ENCODE measurements at regions not wholly inside any gene's neighbourhood (a gene's known extent, or its start where the extent isn't known, plus 50 kb on each side); places are given as distances from the start of the nearest gene placed in this dataset.

DNA sequence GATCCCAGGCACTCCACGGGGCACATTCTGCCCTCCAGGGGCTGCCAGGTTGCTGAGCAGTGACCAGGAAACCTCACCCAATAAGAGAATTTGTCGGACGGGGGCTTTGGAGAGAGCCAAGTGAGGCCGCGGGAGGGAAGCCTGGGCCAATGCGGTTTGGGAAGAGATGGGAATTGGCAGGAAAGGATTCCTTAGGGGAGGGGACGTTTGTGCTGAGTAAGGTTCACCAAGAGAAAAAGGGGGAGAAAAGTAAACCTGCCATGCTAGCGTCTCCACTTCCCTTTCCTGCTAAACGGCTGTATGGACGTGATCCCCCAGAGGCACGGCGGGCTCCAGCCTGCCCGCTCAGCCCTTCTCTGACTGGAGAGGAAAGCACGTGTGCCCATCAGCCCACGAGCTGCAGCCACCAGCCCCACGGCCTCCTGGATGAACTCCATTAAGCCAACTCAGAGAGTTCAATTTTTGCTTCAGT lies 194.4 kb upstream of the ID2 start:
- no peak overlapping the region for H3K27ac Mint-ChIP-seq (ENCODE audit: unreplicated experiment)

DNA sequence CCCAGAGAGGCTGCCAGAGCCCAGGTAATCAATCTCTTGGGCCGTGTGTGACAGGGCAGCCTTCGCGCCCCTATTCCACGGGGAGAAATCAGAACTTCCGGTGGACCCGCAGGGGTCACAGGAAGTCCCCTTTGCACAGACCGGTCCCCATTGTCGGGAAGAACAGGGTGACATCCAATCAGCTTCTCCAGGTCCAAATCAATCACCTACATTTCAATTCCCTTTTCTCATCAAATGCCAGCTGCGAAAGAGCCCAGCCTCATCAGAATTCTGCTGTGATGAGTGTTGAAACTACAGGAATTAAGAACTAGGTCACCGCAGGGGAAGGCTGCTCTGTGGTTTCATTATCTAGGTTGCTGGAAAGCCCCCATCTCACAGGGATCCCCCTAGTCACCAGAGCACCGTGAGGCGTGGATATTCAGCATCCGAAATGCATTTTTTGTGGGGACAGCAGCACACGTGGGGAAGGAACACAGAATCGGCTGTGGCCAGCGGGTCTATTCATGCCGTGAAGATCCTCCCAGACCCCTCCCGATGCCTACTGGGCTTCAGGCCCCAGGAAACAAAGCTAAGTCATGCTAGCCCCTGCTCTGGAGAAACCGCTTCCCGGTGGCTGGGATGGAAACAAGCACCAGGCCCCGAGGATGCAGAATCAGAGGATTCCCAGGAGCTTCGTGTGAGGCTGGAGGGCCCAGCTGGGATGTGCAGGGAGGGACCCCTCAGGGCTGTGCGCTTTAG lies 193.7 kb upstream of the ID2 start:
- Mint-ChIP-seq H3K36me3 (ENCODE audit: unreplicated experiment) (no peaks in the 10 kb centered on the region), H3K27ac (ENCODE audit: unreplicated experiment) (no peak overlapping the region), H3K27me3 (ENCODE audit: unreplicated experiment) (peaks cover 17% of the 10 kb centered on the region), H3K4me1 (ENCODE audit: unreplicated experiment) (no peaks in the 10 kb centered on the region), H3K9me3 (ENCODE audit: unreplicated experiment) (no peaks in the 10 kb centered on the region), H3K4me3 (ENCODE audit: unreplicated experiment) (no peak overlapping the region)
- DNase-seq (ENCODE audit: extremely low spot score, unreplicated experiment) = no peak
- TF ChIP-seq, protein P1, sequence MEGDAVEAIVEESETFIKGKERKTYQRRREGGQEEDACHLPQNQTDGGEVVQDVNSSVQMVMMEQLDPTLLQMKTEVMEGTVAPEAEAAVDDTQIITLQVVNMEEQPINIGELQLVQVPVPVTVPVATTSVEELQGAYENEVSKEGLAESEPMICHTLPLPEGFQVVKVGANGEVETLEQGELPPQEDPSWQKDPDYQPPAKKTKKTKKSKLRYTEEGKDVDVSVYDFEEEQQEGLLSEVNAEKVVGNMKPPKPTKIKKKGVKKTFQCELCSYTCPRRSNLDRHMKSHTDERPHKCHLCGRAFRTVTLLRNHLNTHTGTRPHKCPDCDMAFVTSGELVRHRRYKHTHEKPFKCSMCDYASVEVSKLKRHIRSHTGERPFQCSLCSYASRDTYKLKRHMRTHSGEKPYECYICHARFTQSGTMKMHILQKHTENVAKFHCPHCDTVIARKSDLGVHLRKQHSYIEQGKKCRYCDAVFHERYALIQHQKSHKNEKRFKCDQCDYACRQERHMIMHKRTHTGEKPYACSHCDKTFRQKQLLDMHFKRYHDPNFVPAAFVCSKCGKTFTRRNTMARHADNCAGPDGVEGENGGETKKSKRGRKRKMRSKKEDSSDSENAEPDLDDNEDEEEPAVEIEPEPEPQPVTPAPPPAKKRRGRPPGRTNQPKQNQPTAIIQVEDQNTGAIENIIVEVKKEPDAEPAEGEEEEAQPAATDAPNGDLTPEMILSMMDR (IDR thresholded peaks at IDR 0.05) = no peak

More for the DNA sequence above, 194.4 kb upstream of the ID2 start:
- H3K9me3 Mint-ChIP-seq (ENCODE audit: unreplicated experiment) = no peaks in the 10 kb centered on the region
- no peak for DNase-seq (ENCODE audit: extremely low spot score, unreplicated experiment)
- no peak overlapping the region for H3K4me3 Mint-ChIP-seq (ENCODE audit: unreplicated experiment)
- no peaks in the 10 kb centered on the region for H3K4me1 Mint-ChIP-seq (ENCODE audit: unreplicated experiment)
- peaks cover 17% of the 10 kb centered on the region for H3K27me3 Mint-ChIP-seq (ENCODE audit: unreplicated experiment)
- TF ChIP-seq, protein P1 (IDR thresholded peaks at IDR 0.05) = no peak
- no peaks in the 10 kb centered on the region for H3K36me3 Mint-ChIP-seq (ENCODE audit: unreplicated experiment)

DNA sequence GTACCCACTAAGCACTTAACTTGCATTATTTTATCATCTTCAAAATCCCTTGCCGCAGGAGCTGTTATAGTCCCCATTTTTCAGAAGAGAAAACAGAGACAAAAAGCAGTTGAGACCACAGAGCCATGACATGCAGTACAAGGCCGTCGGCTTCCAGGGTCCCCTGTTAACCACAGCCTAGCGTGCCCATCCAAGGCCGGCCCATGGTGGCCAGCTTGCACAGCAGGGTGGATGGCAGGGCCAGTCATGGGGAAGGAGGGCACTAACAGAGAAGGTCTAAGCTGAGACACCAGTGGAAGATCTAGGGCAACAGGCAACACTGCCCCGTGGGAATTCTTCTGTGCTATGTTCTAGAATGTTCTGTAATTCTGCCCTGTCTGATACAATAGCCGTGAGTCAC lies 192.6 kb upstream of the ID2 start:
- DNase-seq (ENCODE audit: extremely low spot score, unreplicated experiment) = no peak
- Mint-ChIP-seq H3K27me3 (ENCODE audit: unreplicated experiment) (peaks cover 17% of the 10 kb centered on the region), H3K27ac (ENCODE audit: unreplicated experiment) (no peak overlapping the region), H3K4me1 (ENCODE audit: unreplicated experiment) (no peaks in the 10 kb centered on the region), H3K36me3 (ENCODE audit: unreplicated experiment) (no peaks in the 10 kb centered on the region), H3K4me3 (ENCODE audit: unreplicated experiment) (no peak overlapping the region), H3K9me3 (ENCODE audit: unreplicated experiment) (no peaks in the 10 kb centered on the region)
- TF ChIP-seq, protein P1 (IDR thresholded peaks at IDR 0.05) = no peak

DNA sequence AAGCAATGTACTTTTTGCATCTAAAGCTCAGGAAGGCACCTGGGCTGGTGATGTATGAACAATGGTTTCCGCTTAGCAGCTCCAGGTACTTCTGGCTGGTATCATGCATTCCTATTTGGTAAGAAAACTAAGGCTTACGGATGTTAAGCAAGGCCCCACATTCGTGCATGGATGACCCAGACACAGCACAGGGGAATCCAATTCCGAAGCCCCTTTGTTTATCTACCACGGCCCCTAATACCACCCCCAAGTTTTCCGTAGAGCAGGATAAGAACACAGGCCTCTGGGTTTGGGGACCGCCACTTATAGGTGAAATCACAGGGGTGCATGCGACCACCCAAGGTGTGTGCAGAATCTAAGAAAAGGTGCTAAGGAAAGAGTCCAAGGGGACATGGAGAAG lies 192.1 kb upstream of the ID2 start:
- Mint-ChIP-seq H3K27ac (ENCODE audit: unreplicated experiment) (no peak overlapping the region), H3K36me3 (ENCODE audit: unreplicated experiment) (no peaks in the 10 kb centered on the region), H3K27me3 (ENCODE audit: unreplicated experiment) (peaks cover 17% of the 10 kb centered on the region), H3K4me1 (ENCODE audit: unreplicated experiment) (no peaks in the 10 kb centered on the region), H3K9me3 (ENCODE audit: unreplicated experiment) (no peaks in the 10 kb centered on the region), H3K4me3 (ENCODE audit: unreplicated experiment) (no peak overlapping the region)
- DNase-seq (ENCODE audit: extremely low spot score, unreplicated experiment) = no peak
- TF ChIP-seq, protein P1 (IDR thresholded peaks at IDR 0.05) = no peak

DNA sequence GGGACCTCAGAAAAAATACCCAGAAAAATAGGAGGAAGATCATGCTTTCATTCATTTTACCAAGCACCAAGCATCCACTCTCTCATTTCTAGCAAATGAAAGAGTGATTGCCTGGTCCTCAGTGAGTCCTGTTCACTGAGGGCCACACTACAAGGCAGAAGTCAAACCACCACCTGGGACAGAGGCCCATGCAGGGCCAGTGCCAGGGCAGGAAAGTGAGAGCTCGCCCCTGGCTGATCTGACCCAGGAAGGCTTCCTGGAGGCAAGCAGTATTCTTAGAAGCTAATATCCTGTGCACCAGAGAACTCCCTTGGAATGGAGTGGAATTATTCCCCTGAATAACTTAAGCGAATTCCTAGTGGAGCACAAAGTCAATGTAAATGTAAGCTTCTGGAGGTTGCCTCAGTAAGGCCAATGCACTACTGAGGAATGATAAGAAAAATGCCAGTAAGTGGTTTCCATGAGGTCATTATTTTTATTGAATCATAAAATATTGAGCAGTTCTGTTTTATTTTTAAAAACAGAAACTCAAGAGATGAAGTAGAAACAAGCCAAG lies 191.6 kb upstream of the ID2 start:
- no peaks in the 10 kb centered on the region for H3K36me3 Mint-ChIP-seq (ENCODE audit: unreplicated experiment)
- peaks cover 16% of the 10 kb centered on the region for H3K27me3 Mint-ChIP-seq (ENCODE audit: unreplicated experiment)
- no peak for DNase-seq (ENCODE audit: extremely low spot score, unreplicated experiment)
- TF ChIP-seq, protein P1 (IDR thresholded peaks at IDR 0.05) = no peak
- H3K9me3 Mint-ChIP-seq (ENCODE audit: unreplicated experiment) = no peaks in the 10 kb centered on the region
- H3K27ac Mint-ChIP-seq (ENCODE audit: unreplicated experiment) = no peak overlapping the region
- H3K4me1 Mint-ChIP-seq (ENCODE audit: unreplicated experiment) = no peaks in the 10 kb centered on the region
- no peak overlapping the region for H3K4me3 Mint-ChIP-seq (ENCODE audit: unreplicated experiment)
